RPMI7951 (cell line): ENCODE measurements at regions not wholly inside any gene's neighbourhood (a gene's known extent, or its start where the extent isn't known, plus 50 kb on each side); places are given as distances from the start of the nearest gene placed in this dataset.
"Not testable (repeated sequence)": the region's sequence is repeated elsewhere in the genome, so short reads cannot be mapped to it uniquely, and the experiment has no call there.

ENCODE experiments used
- DNase-seq: peaks from one replicate; pipeline ENCODE4 v3.0.0-alpha.2; 2012; ENCODE audit warnings: low read depth

GRCh38 chr6:99802396-99803031 lies 191.5 kb downstream of the MCHR2 start:
- no peak for DNase-seq

GRCh38 chr6:99808992-99809391 lies 185.0 kb downstream of the MCHR2 start:
- no peak for DNase-seq

GRCh38 chr6:99810295-99810694 lies 183.7 kb downstream of the MCHR2 start:
- no peak for DNase-seq

- no peak for DNase-seq
Observed at GRCh38 chr6:99810942-99811620, 182.9 kb downstream of the MCHR2 start.

GRCh38 chr6:99811636-99812035 lies 182.4 kb downstream of the MCHR2 start:
- no peak for DNase-seq

- DNase-seq = no peak
Observed at GRCh38 chr6:99813565-99813964, 180.5 kb downstream of the MCHR2 start.

GRCh38 chr6:99814230-99814928 lies 179.6 kb downstream of the MCHR2 start:
- DNase-seq = no peak

- no peak for DNase-seq
Observed at GRCh38 chr6:99816795-99817194, 177.2 kb downstream of the MCHR2 start.

GRCh38 chr6:99818161-99818560 lies 175.9 kb downstream of the MCHR2 start:
- no peak for DNase-seq

GRCh38 chr6:99819853-99820252 lies 174.2 kb downstream of the MCHR2 start:
- DNase-seq = no peak

- no peak for DNase-seq
Observed at GRCh38 chr6:99821164-99821563, 172.9 kb downstream of the MCHR2 start.

GRCh38 chr6:99822741-99823512 lies 171.1 kb downstream of the MCHR2 start:
- peak; percentile 53 for DNase-seq

GRCh38 chr6:99823513-99824235 lies 170.3 kb downstream of the MCHR2 start:
- not testable (repeated sequence) for DNase-seq

- no peak for DNase-seq
Observed at GRCh38 chr6:99833034-99833433, 161.0 kb downstream of the MCHR2 start.

GRCh38 chr6:99836471-99836870 lies 157.6 kb downstream of the MCHR2 start:
- DNase-seq = no peak

- no peak for DNase-seq
Observed at GRCh38 chr6:99838607-99839006, 155.4 kb downstream of the MCHR2 start.

- DNase-seq = no peak
Observed at GRCh38 chr6:99841297-99841696, 152.7 kb downstream of the MCHR2 start.

- no peak for DNase-seq
Observed at GRCh38 chr6:99846006-99846405, 148.0 kb downstream of the MCHR2 start.

GRCh38 chr6:99850841-99851240 lies 143.2 kb downstream of the MCHR2 start:
- no peak for DNase-seq

- no peak for DNase-seq
Observed at GRCh38 chr6:99852031-99852430, 142.0 kb downstream of the MCHR2 start.

- DNase-seq = no peak
Observed at GRCh38 chr6:99867026-99867425, 127.0 kb downstream of the MCHR2 start.
